Smooth muscle cell (in vitro differentiated cells): ENCODE measurements at regions not wholly inside any gene's neighbourhood (a gene's known extent, or its start where the extent isn't known, plus 50 kb on each side); places are given as distances from the start of the nearest gene placed in this dataset.
"Not testable (repeated sequence)": the region's sequence is repeated elsewhere in the genome, so short reads cannot be mapped to it uniquely, and the experiment has no call there.

Experiments used
- DNase-seq: peaks from one replicate; lab custom pipeline; 2025; ENCODE audit not compliant: unreplicated experiment; lab: John Stamatoyannopoulos, UW
- H2AFZ ChIP-seq: fragments of 200-600 bp; sonication (generic); 2 replicates; pipeline ENCODE4 v1.6.0; 2016; ENCODE audit warnings: antibody characterized with exemption, low read depth, mild to moderate bottlenecking
- H3F3A ChIP-seq: fragments of 200-600 bp; sonication (generic); 2 replicates; pipeline ENCODE4 v1.6.0; 2017; ENCODE audit warnings: antibody characterized with exemption, low read depth
- H3K27ac ChIP-seq: fragments of 200-600 bp; sonication (generic); 2 replicates; pipeline ENCODE4 v1.5.1; 2016; ENCODE audit warnings: low read depth, mild to moderate bottlenecking
- H3K27me3 ChIP-seq: fragments of 200-600 bp; sonication (generic); 2 replicates; pipeline ENCODE4 v1.6.1; 2016; ENCODE audit warnings: low read depth, mild to moderate bottlenecking
- H3K36me3 ChIP-seq: fragments of 200-600 bp; sonication (generic); 2 replicates; pipeline ENCODE4 v1.5.1; 2016; ENCODE audit warnings: low read depth
- H3K4me1 ChIP-seq: fragments of 200-600 bp; sonication (generic); 2 replicates; pipeline ENCODE4 v1.5.1; 2016; ENCODE audit warnings: low read depth
- H3K4me2 ChIP-seq: fragments of 200-600 bp; sonication (generic); 2 replicates; pipeline ENCODE4 v1.6.0; 2016; ENCODE audit warnings: mild to moderate bottlenecking
- H3K4me3 ChIP-seq: fragments of 200-600 bp; sonication (generic); 2 replicates; pipeline ENCODE4 v1.5.1; 2016; ENCODE audit warnings: mild to moderate bottlenecking
- H3K79me2 ChIP-seq: fragments of 200-600 bp; sonication (generic); 2 replicates; pipeline ENCODE4 v1.6.0; 2016; ENCODE audit warnings: low read depth, mild to moderate bottlenecking
- H3K9ac ChIP-seq: fragments of 200-600 bp; sonication (generic); 2 replicates; pipeline ENCODE4 v1.6.0; 2016; ENCODE audit warnings: low read depth
- H3K9me3 ChIP-seq: fragments of 200-600 bp; sonication (generic); replicated peaks from 2 replicates; pipeline ENCODE4 v1.5.1; 2016; ENCODE audit warnings: low read depth
- H4K20me1 ChIP-seq: fragments of 200-600 bp; sonication (generic); 2 replicates; pipeline ENCODE4 v1.6.0; 2016; ENCODE audit warnings: low read depth
- CTCF ChIP-seq: fragments of 200-600 bp; sonication (generic); IDR thresholded peaks from 2 replicates; pipeline ENCODE4 v1.5.1; 2017; ENCODE audit warnings: borderline replicate concordance, mild to moderate bottlenecking, antibody characterized with exemption; ENCODE audit not compliant: insufficient read depth, poor library complexity, severe bottlenecking
- WGBS: methylation state at CpG from one replicate; pipeline ENCODE4 v1.1.7; 2016; ENCODE audit warnings: low lambda C conversion rate; 5-methylcytosine and 5-hydroxymethylcytosine counted together

GRCh38 chr6:5840734-5841390 lies 165.9 kb downstream of the NRN1 start:
- no peaks in the 10 kb centered on the region for H3K79me2 ChIP-seq
- H3K4me2 ChIP-seq = no peak overlapping the region
- no peaks in the 10 kb centered on the region for H3K9me3 ChIP-seq
- TF ChIP-seq CTCF = no peak
- H3K4me3 ChIP-seq = no peak overlapping the region
- H3F3A ChIP-seq = no peaks in the 10 kb centered on the region
- WGBS = 84% methylated on average over 8 of the region's 8 CpGs
- H3K9ac ChIP-seq = no peak overlapping the region
- no peaks in the 10 kb centered on the region for H3K4me1 ChIP-seq
- H3K27me3 ChIP-seq = peaks cover 30% of the 10 kb centered on the region
- H3K27ac ChIP-seq = no peak overlapping the region
- DNase-seq = no peak
- no peak overlapping the region for H2AFZ ChIP-seq
- H4K20me1 ChIP-seq = no peaks in the 10 kb centered on the region
- H3K36me3 ChIP-seq = no peaks in the 10 kb centered on the region

GRCh38 chr6:5838656-5839396 lies 167.9 kb downstream of the NRN1 start:
- no peak overlapping the region for H2AFZ ChIP-seq
- no peak overlapping the region for H3K4me2 ChIP-seq
- H3K4me3 ChIP-seq = no peak overlapping the region
- H3K27ac ChIP-seq = no peak overlapping the region
- no peak for TF ChIP-seq CTCF
- no peaks in the 10 kb centered on the region for H3K9me3 ChIP-seq
- no peak for DNase-seq
- 83% methylated on average over 8 of the region's 8 CpGs for WGBS
- H3K27me3 ChIP-seq = peaks cover 17% of the 10 kb centered on the region
- no peaks in the 10 kb centered on the region for H3K36me3 ChIP-seq
- no peaks in the 10 kb centered on the region for H3K4me1 ChIP-seq
- no peaks in the 10 kb centered on the region for H3K79me2 ChIP-seq
- H3F3A ChIP-seq = no peaks in the 10 kb centered on the region
- no peaks in the 10 kb centered on the region for H4K20me1 ChIP-seq
- H3K9ac ChIP-seq = no peak overlapping the region

GRCh38 chr6:5837323-5837722 lies 169.4 kb downstream of the NRN1 start:
- Histone ChIP-seq H3K9me3 (no peaks in the 10 kb centered on the region), H3K4me2 (no peak overlapping the region), H3K4me3 (no peak overlapping the region), H3K79me2 (no peaks in the 10 kb centered on the region), H4K20me1 (no peaks in the 10 kb centered on the region), H3K9ac (no peak overlapping the region), H3K27me3 (peaks cover 12% of the 10 kb centered on the region), H3K27ac (no peak overlapping the region), H3K4me1 (no peaks in the 10 kb centered on the region), H2AFZ (no peak overlapping the region), H3F3A (no peaks in the 10 kb centered on the region), H3K36me3 (no peaks in the 10 kb centered on the region)
- 90% methylated on average over 9 of the region's 9 CpGs for whole genome bisulfite sequencing
- TF ChIP-seq CTCF = no peak
- no peak for DNase-seq

GRCh38 chr6:5836597-5836996 lies 170.1 kb downstream of the NRN1 start:
- H3K4me3 ChIP-seq, H3F3A ChIP-seq, H3K27ac ChIP-seq, H2AFZ ChIP-seq, H3K79me2 ChIP-seq, H3K36me3 ChIP-seq, H3K9ac ChIP-seq, H3K4me1 ChIP-seq, H3K4me2 ChIP-seq, H3K9me3 ChIP-seq, H4K20me1 ChIP-seq, DNase-seq: not testable (repeated sequence)
- WGBS = 58% methylated on average over 2 of the region's 5 CpGs
- H3K27me3 ChIP-seq = peaks cover 12% of the 10 kb centered on the region
